Activated effector memory CD4-positive, alpha-beta T cell treated with anti-CD3 and anti-CD28 coated beads, Interleukin-2, amount 50 U/mL, for 16 hours (primary cell): ENCODE measurements at regions not wholly inside any gene's neighbourhood (a gene's known extent, or its start where the extent isn't known, plus 50 kb on each side); places are given as distances from the start of the nearest gene placed in this dataset.

Source experiments
- DNase-seq: peaks from one replicate; pipeline ENCODE4 v3.0.0-alpha.2; 2020

DNA sequence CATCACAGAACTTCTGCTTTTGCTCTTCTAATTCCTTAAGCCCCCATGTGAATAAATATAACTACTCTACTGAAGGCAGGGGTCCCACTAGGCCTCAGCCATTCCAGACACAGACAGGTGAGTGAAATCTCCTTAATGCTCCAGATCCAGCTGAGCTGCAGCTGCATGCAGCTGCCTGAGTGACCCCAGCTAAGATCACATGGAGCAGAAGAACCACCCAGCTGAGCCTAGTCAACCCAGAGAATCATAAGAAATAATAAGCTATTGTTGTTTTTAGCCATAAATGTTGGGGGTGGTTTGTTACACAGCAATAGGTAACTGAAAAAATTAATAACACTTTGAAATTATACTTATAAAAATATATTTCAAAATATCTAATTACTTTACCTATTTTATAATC, 220.3 kb downstream of the SIPA1L2 start:
- DNase-seq, result no peak

- DNase-seq, result no peak
Observed at GRCh38 chr1:232407120-232407519, 222.8 kb downstream of the SIPA1L2 start.

- no peak for DNase-seq
Observed at GRCh38 chr1:232405781-232406180, 224.2 kb downstream of the SIPA1L2 start.

DNA sequence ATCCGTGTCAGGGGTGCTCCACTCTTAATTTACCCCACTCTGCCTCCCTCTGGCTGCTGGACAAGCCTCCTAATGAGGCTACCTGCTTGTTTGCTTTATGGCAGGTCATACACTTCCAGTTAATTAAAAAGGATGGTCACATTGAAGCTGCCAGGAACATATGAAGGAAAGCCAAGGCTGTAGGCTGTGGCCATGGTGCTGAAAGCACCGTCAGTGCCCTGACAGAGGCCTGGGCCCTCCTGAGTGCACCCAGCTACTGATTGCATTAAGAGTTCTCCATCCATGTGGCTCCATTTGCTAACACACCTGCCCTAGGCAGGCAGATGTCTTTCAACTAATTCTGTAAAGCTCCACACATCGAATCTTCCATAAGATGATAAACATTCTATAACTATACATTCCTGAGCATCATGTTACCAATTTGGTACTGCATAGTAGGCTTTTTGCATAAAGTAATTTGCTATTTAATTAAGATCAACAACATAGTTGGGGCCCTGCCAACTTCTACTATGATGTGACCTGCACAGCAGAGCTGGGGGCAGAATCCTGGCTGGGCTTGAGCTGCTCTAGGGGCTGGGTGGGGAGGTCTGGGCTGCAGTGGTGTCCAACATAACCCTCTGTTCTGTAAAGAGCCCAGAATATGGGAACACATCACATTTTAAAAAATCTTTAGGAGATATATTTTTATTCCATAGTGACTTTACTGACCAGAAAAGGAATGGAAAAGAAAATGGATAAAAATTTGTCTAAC, 224.8 kb downstream of the SIPA1L2 start:
- DNase-seq, result no peak

- no peak for DNase-seq
Observed at GRCh38 chr1:232404227-232404626, 225.7 kb downstream of the SIPA1L2 start.

- no peak for DNase-seq
Observed at GRCh38 chr1:232403017-232403714, 226.8 kb downstream of the SIPA1L2 start.

DNA sequence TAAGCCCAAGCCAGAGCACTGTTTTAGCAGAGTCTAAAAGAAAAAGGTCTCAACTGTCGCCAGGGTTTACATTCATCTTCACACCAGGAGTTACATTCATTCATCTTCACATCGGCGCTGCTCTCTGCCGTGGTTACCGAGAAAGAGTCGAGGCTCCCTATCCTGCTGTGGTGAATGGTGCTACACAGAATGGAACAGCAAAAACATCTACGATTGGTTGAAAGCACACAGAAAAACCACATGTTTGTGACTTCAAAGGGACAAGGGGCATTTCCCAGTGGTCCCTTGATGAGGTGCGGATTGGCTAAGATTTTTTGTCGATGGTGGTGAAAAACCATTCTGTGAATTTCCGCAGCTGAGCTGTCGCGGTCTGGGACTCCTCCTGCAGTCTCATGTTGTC, 231.1 kb downstream of the SIPA1L2 start:
- DNase-seq, result no peak

- no peak for DNase-seq
Observed at GRCh38 chr1:232393444-232394146, 236.3 kb downstream of the SIPA1L2 start.

DNA sequence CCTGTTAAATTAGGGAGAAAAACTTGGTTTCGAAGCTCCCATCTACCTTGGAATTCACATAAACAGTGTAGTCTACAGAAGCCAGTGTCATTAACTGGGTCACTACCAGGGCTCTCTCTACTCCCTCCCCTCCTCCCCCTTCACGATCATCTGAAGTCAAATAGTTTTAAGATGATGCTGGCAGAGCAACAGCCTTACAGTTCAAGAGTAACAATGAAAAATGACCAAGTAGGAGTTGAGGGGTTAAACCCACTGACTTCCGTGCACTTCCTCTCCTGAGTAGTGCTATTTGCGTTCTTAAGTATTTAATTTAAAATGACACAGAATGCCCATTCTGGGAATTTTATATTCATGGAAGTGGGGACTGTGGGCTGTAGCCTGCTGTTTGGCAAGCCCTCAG, 236.9 kb downstream of the SIPA1L2 start:
- DNase-seq, result no peak

DNA sequence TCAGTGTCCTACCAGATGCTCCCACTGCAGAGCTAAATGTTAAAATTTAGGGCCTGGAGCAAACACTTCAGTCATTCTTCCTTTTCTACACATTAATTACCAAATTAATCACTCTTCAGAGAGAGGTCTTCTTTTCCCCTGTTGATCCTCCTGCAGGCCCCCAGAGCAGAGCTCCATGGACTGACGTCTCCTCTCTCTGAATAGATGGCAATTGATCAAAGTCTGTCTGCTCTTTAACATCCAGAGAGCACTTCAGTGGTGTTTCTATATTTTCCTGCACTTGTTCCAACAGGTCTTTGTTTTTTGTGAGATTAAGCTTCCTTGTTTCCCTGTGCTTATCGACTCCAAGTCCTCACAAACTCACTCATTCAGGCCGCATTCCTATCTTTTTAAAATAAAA, 239.3 kb downstream of the SIPA1L2 start:
- DNase-seq, result no peak

GRCh38 chr1:232389744-232390143, 240.2 kb downstream of the SIPA1L2 start:
- no peak for DNase-seq

GRCh38 chr1:232388363-232388762, 241.6 kb downstream of the SIPA1L2 start:
- DNase-seq, result no peak

DNA sequence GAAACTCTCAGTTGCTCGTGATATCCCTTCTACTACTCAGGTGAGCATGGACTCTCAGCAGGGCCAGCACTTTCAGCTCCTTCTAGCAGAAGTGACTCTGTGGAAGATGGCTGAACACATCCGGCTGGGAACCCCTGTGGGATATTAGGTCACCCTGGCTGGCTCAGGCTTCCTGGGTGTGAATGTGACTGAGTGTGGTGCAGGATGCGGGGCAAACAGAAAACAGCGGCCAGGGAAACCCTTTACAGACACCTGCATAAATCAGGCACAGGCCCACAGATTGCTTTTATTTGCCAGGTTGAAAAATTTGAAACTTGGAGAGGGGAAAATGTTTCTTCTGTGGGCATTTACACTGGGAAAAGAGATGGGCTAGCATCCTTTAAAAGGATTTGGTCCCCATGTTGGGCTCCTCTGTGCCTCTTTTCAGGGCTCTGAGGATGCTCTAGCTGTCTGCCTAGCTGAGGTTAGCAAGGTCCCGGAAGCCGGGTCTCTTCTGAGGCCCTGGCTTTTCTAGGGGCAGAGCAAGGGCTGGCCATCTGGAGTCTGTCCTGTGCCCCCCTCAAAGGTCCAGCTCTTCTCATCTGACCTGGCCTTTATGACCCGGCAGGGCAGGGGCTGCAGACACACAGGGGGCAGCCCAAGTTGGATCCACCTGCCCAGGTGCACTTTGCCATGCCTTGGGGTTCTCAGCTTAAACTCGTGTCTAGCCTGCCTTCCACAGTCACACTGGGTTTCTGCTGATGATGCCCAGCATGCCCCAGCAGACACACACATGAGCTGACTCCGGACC, 243.0 kb downstream of the SIPA1L2 start:
- no peak for DNase-seq

GRCh38 chr1:232386294-232386693, 243.6 kb downstream of the SIPA1L2 start:
- no peak for DNase-seq

GRCh38 chr1:232385221-232385620, 244.7 kb downstream of the SIPA1L2 start:
- no peak for DNase-seq

GRCh38 chr1:232384171-232384883, 245.6 kb downstream of the SIPA1L2 start:
- DNase-seq, result no peak

DNA sequence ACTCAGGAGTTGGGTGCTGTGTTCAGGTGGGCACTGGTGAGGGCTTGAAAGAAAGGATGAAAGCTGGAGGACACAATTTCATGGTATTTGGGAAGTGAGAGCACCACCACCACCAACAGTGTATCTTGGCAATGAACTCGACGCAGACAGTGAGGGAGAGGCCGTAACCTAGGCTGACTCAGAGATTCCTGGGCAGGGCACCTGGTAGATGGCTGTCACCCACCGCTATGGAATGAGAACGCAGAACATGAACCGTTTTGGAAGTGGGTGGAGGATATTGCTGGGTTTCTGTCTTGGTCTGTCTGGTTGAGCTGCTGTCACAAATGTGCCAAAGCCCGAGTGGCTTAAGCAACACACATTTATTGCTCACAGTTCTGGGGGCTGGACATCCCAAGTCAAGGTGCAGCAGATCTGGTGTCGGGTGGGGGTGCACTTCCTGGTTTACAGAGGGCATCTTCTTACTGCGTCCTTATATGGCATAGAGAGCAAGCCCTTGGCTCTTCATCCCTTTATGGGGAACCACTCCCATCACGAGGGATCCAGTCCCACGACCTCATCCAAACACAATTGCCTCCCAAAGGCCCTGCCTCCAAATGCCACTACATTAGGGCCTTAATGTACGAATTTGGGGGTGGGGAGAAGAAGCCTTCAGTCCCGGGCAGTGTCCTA, 246.3 kb downstream of the SIPA1L2 start:
- DNase-seq, result no peak

GRCh38 chr1:232382671-232383070, 247.3 kb downstream of the SIPA1L2 start:
- DNase-seq, result no peak

DNA sequence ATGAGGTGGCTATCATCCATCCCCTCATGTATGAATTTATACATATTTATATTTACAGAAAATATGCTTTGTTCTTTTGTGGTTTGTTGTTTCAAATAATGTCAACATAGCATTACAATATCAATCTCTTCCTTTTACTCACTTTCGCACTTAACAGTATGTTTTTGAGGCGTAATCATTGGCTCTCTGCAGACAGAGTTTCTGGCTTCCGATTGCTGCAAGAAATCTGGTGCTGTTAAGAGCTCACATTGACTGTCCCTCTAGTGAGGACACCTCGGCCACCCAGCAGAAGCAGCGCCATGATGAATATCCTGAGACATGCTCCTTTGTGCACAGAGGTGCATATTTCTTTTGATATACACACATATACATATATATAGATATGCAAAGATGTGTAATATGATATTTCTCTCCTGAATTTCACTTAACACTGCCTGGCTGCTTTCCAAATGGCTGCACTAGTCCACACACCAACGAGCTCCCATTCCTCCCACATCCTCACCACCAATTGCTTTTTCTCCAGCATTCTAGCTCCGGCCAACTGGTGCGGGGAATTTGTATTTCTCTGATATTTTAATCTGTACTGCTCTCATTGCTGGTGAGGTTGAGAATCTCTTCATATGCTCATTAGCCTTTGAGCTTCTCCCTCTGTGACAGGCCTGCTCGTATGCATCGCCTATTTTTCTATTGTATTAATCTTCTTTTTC, 248.4 kb downstream of the SIPA1L2 start:
- DNase-seq, result no peak

GRCh38 chr1:232380596-232380995, 249.3 kb downstream of the SIPA1L2 start:
- DNase-seq, result no peak

DNA sequence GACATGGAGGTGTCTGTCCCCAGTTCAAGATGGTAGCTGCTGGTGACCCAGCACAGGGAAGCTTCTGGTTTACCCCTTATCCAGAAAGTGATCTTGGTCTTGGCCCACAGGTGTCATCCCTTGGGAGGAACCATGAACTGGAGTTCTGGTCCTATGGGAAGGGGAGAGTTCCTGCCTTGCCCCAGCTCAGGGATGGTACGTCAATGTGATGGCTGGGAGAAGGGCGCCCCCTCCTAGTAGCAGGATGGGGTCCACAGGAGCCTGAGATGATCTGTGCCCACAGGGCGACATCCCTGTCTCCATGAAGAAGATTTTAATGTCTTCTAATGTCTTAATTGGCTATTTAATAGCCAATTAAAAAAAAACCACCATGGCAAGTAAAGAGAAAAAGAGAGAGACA, 249.8 kb downstream of the SIPA1L2 start:
- DNase-seq, result no peak
